ENCODE measurements at regions not wholly inside any gene's neighbourhood (a gene's known extent, or its start where the extent isn't known, plus 50 kb on each side); places are given as distances from the start of the nearest gene placed in this dataset.

DNA sequence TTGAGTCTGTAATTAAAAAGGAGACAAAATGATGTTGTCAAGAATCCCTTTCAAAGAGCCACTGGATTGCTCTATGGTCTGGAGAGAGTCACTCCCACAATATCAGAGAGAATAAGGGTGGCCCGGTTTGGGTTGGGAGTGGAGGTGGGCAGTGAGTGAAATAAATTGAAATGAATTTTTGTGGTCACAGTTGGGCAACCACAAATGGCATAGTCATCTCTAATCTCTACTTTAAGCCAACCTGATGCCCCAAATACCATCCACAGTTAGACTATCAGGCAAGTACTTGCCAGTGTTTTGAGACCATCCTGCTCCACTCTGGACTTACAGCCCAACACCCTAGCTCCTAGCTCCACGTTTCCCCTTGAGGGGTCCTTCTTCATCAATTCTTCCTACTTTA is 559.7 kb downstream of the BCL11A start:
- H3K4me2 ChIP-seq, result no peak overlapping the region
- no peak overlapping the region for H3K4me3 ChIP-seq
- no peaks in the 10 kb centered on the region; the same call in 1 of the 2 replicates for H3K27me3 ChIP-seq (ENCODE audit: insufficient read depth, low read depth)
- H3K27ac ChIP-seq, result no peak overlapping the region
- intact Hi-C loops (cut with micrococcal nuclease; ENCODE audit: unreplicated experiment), result no loop called here
- TF ChIP-seq, protein P1, sequence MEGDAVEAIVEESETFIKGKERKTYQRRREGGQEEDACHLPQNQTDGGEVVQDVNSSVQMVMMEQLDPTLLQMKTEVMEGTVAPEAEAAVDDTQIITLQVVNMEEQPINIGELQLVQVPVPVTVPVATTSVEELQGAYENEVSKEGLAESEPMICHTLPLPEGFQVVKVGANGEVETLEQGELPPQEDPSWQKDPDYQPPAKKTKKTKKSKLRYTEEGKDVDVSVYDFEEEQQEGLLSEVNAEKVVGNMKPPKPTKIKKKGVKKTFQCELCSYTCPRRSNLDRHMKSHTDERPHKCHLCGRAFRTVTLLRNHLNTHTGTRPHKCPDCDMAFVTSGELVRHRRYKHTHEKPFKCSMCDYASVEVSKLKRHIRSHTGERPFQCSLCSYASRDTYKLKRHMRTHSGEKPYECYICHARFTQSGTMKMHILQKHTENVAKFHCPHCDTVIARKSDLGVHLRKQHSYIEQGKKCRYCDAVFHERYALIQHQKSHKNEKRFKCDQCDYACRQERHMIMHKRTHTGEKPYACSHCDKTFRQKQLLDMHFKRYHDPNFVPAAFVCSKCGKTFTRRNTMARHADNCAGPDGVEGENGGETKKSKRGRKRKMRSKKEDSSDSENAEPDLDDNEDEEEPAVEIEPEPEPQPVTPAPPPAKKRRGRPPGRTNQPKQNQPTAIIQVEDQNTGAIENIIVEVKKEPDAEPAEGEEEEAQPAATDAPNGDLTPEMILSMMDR (conservative IDR thresholded peaks at IDR 0.05), result no peak
- TF ChIP-seq EZH2 (IDR thresholded peaks at IDR 0.05; ENCODE audit: low read depth), result no peak
- no peaks in the 10 kb centered on the region for H3K79me2 ChIP-seq (ENCODE audit: low read depth)
- CTCF ChIA-PET, result no interaction called here
- H3F3A ChIP-seq (ENCODE audit: insufficient read depth, low read depth), result no peaks in the 10 kb centered on the region
- no TSS peak for BruUV-seq (replicated peaks)
- H3K9me3 ChIP-seq (ENCODE audit: insufficient read depth, low read depth), result no peaks in the 10 kb centered on the region
- no peaks in the 10 kb centered on the region for H4K20me1 ChIP-seq (ENCODE audit: insufficient read depth)
- H2AFZ ChIP-seq, result no peak overlapping the region
- H3K9me2 ChIP-seq (ENCODE audit: insufficient read depth), result no peaks in the 10 kb centered on the region
- POLR2A ChIA-PET (ENCODE audit: unreplicated experiment), result no interaction called here
- H3K4me1 ChIP-seq (replicated peaks; ENCODE audit: insufficient read depth), result no peaks in the 10 kb centered on the region
- no peak for DNase-seq
- H3K36me3 ChIP-seq (ENCODE audit: low read depth), result no peaks in the 10 kb centered on the region

DNA sequence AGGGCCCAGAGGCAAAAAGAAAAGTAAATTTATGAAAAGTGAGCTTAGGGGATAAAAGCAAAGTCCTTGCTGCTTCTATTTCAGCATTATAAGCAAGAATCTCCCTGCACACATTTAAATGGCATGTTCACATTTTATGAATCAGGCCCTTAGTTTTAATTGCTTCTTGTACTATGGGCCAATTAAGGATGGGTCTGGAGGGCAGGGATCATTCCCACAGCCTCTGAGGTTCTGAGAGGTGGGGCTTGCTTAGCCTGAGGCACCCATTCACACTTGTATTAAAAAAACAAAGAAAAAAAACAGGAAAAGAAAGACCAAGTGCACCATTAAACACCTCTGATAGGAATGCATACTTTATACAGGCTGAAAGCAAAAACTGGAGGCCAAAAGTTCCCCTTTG is 565.1 kb downstream of the BCL11A start:
- intact Hi-C loops (cut with micrococcal nuclease; ENCODE audit: unreplicated experiment), result no loop called here
- H3K4me1 ChIP-seq (replicated peaks; ENCODE audit: insufficient read depth), result no peaks in the 10 kb centered on the region
- H3K27ac ChIP-seq, result no peak overlapping the region

DNA sequence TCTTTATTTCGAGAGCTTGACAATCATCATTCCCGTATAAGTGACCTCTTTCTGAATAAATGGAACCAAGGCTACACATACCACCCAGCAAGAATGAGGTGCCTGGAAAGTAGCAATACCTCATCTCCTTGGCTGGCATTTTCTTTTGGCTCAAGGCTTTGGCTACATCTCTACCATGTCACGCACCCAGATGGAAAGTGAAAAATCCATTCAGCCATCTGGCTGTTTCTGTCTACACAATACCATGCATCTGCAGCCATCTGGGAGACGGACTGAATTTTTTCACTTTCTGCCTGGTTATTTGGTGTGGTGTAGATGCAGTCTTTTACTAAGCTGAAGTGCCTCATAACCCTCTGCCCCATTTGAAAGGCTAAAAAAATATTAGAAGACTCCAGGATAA is 566.9 kb downstream of the BCL11A start:
- H3K4me3 ChIP-seq, result no peak overlapping the region
- no peaks in the 10 kb centered on the region for H3K9me3 ChIP-seq (ENCODE audit: insufficient read depth, low read depth)
- no peaks in the 10 kb centered on the region for H3K27me3 ChIP-seq (ENCODE audit: insufficient read depth, low read depth)
- no peaks in the 10 kb centered on the region for H3F3A ChIP-seq (ENCODE audit: insufficient read depth, low read depth)
- H3K4me2 ChIP-seq, result no peak overlapping the region
- H3K79me2 ChIP-seq (ENCODE audit: low read depth), result no peaks in the 10 kb centered on the region
- POLR2A ChIA-PET (ENCODE audit: unreplicated experiment), result no interaction called here
- intact Hi-C loops (cut with micrococcal nuclease; ENCODE audit: unreplicated experiment), result no loop called here
- BruUV-seq (replicated peaks), result no TSS peak
- no peaks in the 10 kb centered on the region for H3K9me2 ChIP-seq (ENCODE audit: insufficient read depth)
- no peak for DNase-seq
- H3K4me1 ChIP-seq (replicated peaks; ENCODE audit: insufficient read depth), result no peaks in the 10 kb centered on the region
- H3K36me3 ChIP-seq (ENCODE audit: low read depth), result no peaks in the 10 kb centered on the region
- no peaks in the 10 kb centered on the region for H4K20me1 ChIP-seq (ENCODE audit: insufficient read depth)
- no peak overlapping the region for H2AFZ ChIP-seq
- H3K27ac ChIP-seq, result no peak overlapping the region
- CTCF ChIA-PET, result no interaction called here
- no peak for TF ChIP-seq EZH2 (IDR thresholded peaks at IDR 0.05; ENCODE audit: low read depth)
- TF ChIP-seq, protein P1 (conservative IDR thresholded peaks at IDR 0.05), result no peak

More for the DNA sequence above, 565.1 kb downstream of the BCL11A start:
- Histone ChIP-seq H4K20me1 (ENCODE audit: insufficient read depth) (no peaks in the 10 kb centered on the region), H2AFZ (no peak overlapping the region), H3K4me2 (no peak overlapping the region), H3K4me3 (no peak overlapping the region), H3F3A (ENCODE audit: insufficient read depth, low read depth) (no peaks in the 10 kb centered on the region), H3K36me3 (ENCODE audit: low read depth) (no peaks in the 10 kb centered on the region), H3K9me2 (ENCODE audit: insufficient read depth) (no peaks in the 10 kb centered on the region), H3K79me2 (ENCODE audit: low read depth) (no peaks in the 10 kb centered on the region), H3K9me3 (ENCODE audit: insufficient read depth, low read depth) (no peaks in the 10 kb centered on the region), H3K27me3 (ENCODE audit: insufficient read depth, low read depth) (no peaks in the 10 kb centered on the region)
- TF ChIP-seq, protein P1 (conservative IDR thresholded peaks at IDR 0.05), result no peak
- TF ChIP-seq EZH2 (IDR thresholded peaks at IDR 0.05; ENCODE audit: low read depth), result no peak
- ChIA-PET POLR2A (ENCODE audit: unreplicated experiment) (no interaction called here), CTCF (no interaction called here)
- no peak for DNase-seq
- BruUV-seq (replicated peaks), result no TSS peak

Measured in PC-9 (cell line).